K562 (cell line): ENCODE measurements at regions not wholly inside any gene's neighbourhood (a gene's known extent, or its start where the extent isn't known, plus 50 kb on each side); places are given as distances from the start of the nearest gene placed in this dataset.

Experiments used
- ATAC-seq: fragments of 200-7000 bp; cut with Tn5 transposase; 3 replicates; pipeline ENCODE4 v1.9.1; 2020; ENCODE audit warnings: moderate library complexity
- BruUV-seq: library from RNA; stranded (reverse); fragments of 400-500 nt; replicated peaks from 2 replicates; lab custom pipeline; 2021; lab: Mats Ljungman, UMichigan
- CTCF ChIA-PET: fragments of 300-600 bp; formaldehyde crosslinking; extraction: SDS; loops from one replicate; lab custom pipeline; 2021; ENCODE audit warnings: low intra/inter-chr PET ratio; lab: Yijun Ruan, JAX
- POLR2A ChIA-PET: fragments of 300-600, 350-650 bp; sonication (Branson Sonifier 250); formaldehyde crosslinking; extraction: SDS; loops from one replicate; lab custom pipeline; 2021; ENCODE audit warnings: antibody characterized with exemption, inconsistent platforms; lab: Yijun Ruan, JAX
- DNase-seq, 4 experiments: peaks; one replicate each; pipeline versions ENCODE4 v3.0.0 to v3.0.0-alpha.2; 2011 to 2018; ENCODE audit warnings: low spot score in 3 of 4, mixed read lengths in 3 of 4; ENCODE audit errors: extremely low read depth in 1 of 4
- FAIRE-seq: peaks from 2 replicates; lab custom pipeline; 2011; peaks lifted over from hg19 to GRCh38; lab: Jason Lieb, UNC
- H2AFZ ChIP-seq: 2 replicates; pipeline ENCODE4 v1.6.0; 2011; ENCODE audit warnings: low read depth, low read length, control low read depth, inconsistent platforms
- H3K27ac ChIP-seq: fragments of 200-600 bp; 3 replicates; pipeline ENCODE4 v1.8.0; 2011; ENCODE audit warnings: low read depth, mild to moderate bottlenecking, control low read depth, inconsistent platforms, low read length, moderate library complexity, mixed read lengths; ENCODE audit errors: extremely low read depth
- H3K27me3 ChIP-seq, 2 experiments: fragments of 300-600 bp in 1 of 2; 2 replicates in 1 of 2; 3 replicates in 1 of 2; pipeline versions ENCODE4 v1.6.0 to v1.8.0; 2011; ENCODE audit warnings: inconsistent platforms in 2 of 2, low read length in 2 of 2, mild to moderate bottlenecking in 1 of 2, mixed read lengths in 1 of 2, moderate library complexity in 1 of 2; ENCODE audit not compliant: control insufficient read depth in 2 of 2, insufficient read depth in 2 of 2
- H3K36me3 ChIP-seq: fragments of 300-600 bp; 3 replicates; pipeline ENCODE4 v1.8.0; 2011; ENCODE audit warnings: mild to moderate bottlenecking, low read length, inconsistent platforms; ENCODE audit not compliant: control insufficient read depth, insufficient read depth
- H3K4me1 ChIP-seq, 2 experiments: fragments of 200-600 bp in 1 of 2; replicated peaks in 1 of 2; 2 replicates in 1 of 2; 3 replicates in 1 of 2; pipeline versions ENCODE4 v1.5.1 to v1.8.0; 2011; ENCODE audit warnings: inconsistent platforms in 2 of 2, low read length in 2 of 2, mild to moderate bottlenecking in 1 of 2, mixed read lengths in 1 of 2, moderate library complexity in 1 of 2; ENCODE audit not compliant: control insufficient read depth in 2 of 2, insufficient read depth in 2 of 2
- H3K4me2 ChIP-seq: 2 replicates; pipeline ENCODE4 v1.6.1; 2011; ENCODE audit warnings: low read length, control low read depth, inconsistent platforms, mixed read lengths; ENCODE audit not compliant: insufficient read depth
- H3K4me3 ChIP-seq: fragments of 200-600 bp; sonication (generic), shearing (Covaris generic); 2 replicates; pipeline ENCODE4 v1.5.1; 2016; ENCODE audit warnings: control low read depth, inconsistent platforms
- H3K79me2 ChIP-seq: fragments of 200-600 bp; 3 replicates; pipeline ENCODE4 v1.8.0; 2011; ENCODE audit warnings: low read length, inconsistent platforms; ENCODE audit not compliant: control insufficient read depth, insufficient read depth
- H3K9ac ChIP-seq, 2 experiments: 2 replicates each; pipeline versions ENCODE4 v1.6.0 to v1.6.1; 2011; ENCODE audit warnings: low read depth in 2 of 2, low read length in 2 of 2, control low read depth in 1 of 2, inconsistent platforms in 1 of 2, mild to moderate bottlenecking in 1 of 2, mixed read lengths in 1 of 2; ENCODE audit not compliant: insufficient read depth in 1 of 2
- H3K9me1 ChIP-seq: one replicate; pipeline ENCODE4 v1.6.0; 2011; ENCODE audit warnings: inconsistent platforms, mild to moderate bottlenecking, low read length, moderate library complexity; ENCODE audit not compliant: control insufficient read depth, insufficient read depth
- H3K9me3 ChIP-seq: replicated peaks from 2 replicates; pipeline ENCODE4 v1.5.1; 2011; ENCODE audit warnings: low read depth, low read length, inconsistent platforms; ENCODE audit not compliant: control insufficient read depth, insufficient read depth
- H4K20me1 ChIP-seq: replicated peaks from 2 replicates; pipeline ENCODE4 v1.6.1; 2011; ENCODE audit warnings: low read length, inconsistent platforms, mixed read lengths; ENCODE audit not compliant: control insufficient read depth, insufficient read depth
- HDAC6 ChIP-seq: IDR thresholded peaks from 2 replicates; pipeline ENCODE4 v1.6.1; 2012; ENCODE audit warnings: low read depth, mild to moderate bottlenecking, control low read depth, inconsistent platforms, low read length, moderate library complexity
- HNRNPK ChIP-seq: fragments of 200-400 bp; formaldehyde crosslinking; IDR thresholded peaks from one replicate; pipeline ENCODE4 v1.6.1; 2018; ENCODE audit warnings: mild to moderate bottlenecking, low read depth, low read length; ENCODE audit not compliant: poor library complexity, severe bottlenecking
- PHF21A ChIP-seq: fragments of 450-650 bp; IDR thresholded peaks from 2 replicates; pipeline ENCODE4 v1.6.1; 2017; ENCODE audit warnings: low read depth, borderline replicate concordance
- PHTF2 ChIP-seq: fragments of 250-450 bp; sonication (Bioruptor Pico); IDR thresholded peaks from 2 replicates; pipeline ENCODE4 v1.5.0; 2021; ENCODE audit warnings: mild to moderate bottlenecking
- SLC30A9 ChIP-seq: fragments of 250-450 bp; sonication (Bioruptor Pico); IDR thresholded peaks from 2 replicates; pipeline ENCODE4 v1.8.0; 2022; ENCODE audit warnings: mild to moderate bottlenecking, moderate library complexity
- ZEB2 ChIP-seq: fragments of 450-650 bp; IDR thresholded peaks from 2 replicates; pipeline ENCODE4 v1.6.1; 2016
- ZNF124 ChIP-seq: sonication (generic); formaldehyde crosslinking; IDR thresholded peaks from 2 replicates; pipeline ENCODE4 v1.8.1; 2022; ENCODE audit warnings: missing genetic modification reagents
- ZNF140 ChIP-seq: fragments of 250-450 bp; sonication (Bioruptor Pico); IDR thresholded peaks from 2 replicates; pipeline ENCODE4 v1.8.0; 2021; ENCODE audit warnings: moderate library complexity, mild to moderate bottlenecking, inconsistent platforms
- ZNF316 ChIP-seq: fragments of 450-650 bp; IDR thresholded peaks from 2 replicates; pipeline ENCODE4 v1.6.1; 2016
- ZNF395 ChIP-seq: fragments of 200-800 bp; sonication (Bioruptor generic); IDR thresholded peaks from 2 replicates; pipeline ENCODE4 v1.6.1; 2017; ENCODE audit warnings: missing genetic modification characterization, missing compliant biosample characterization
- ZNF449 ChIP-seq: fragments of 250-450 bp; sonication (Bioruptor Pico); IDR thresholded peaks from 2 replicates; pipeline ENCODE4 v1.8.0; 2022; ENCODE audit warnings: moderate library complexity, mild to moderate bottlenecking, inconsistent platforms
- ZNF644 ChIP-seq: fragments of 200-800 bp; sonication (Bioruptor generic); IDR thresholded peaks from 2 replicates; pipeline ENCODE4 v1.6.1; 2016; ENCODE audit warnings: low read depth, missing genetic modification characterization, missing compliant biosample characterization
- WGBS: fragments of 100-300 bp; shearing (Covaris generic); methylation state at CpG from one replicate; pipeline ENCODE4 v1.1.6; 2016; ENCODE audit warnings: low coverage, mixed read lengths; ENCODE audit not compliant: insufficient coverage; ENCODE audit errors: missing lambda C conversion rate; 5-methylcytosine and 5-hydroxymethylcytosine counted together
- in situ Hi-C: fragments of 300-500 bp; cut with MboI; formaldehyde crosslinking; loops from 4 replicates; pipeline ENCODE4 v1.15.0; 2018; ENCODE audit warnings: inconsistent platforms, mixed read lengths
- intact Hi-C: fragments of 100-400 bp; cut with micrococcal nuclease; formaldehyde crosslinking; loops from 2 replicates; pipeline ENCODE4 v1.14.2; 2022

- no peak for TF ChIP-seq HNRNPK
- no peak for TF ChIP-seq ZEB2
- TF ChIP-seq ZNF140 (CRISPR knock-in tag): no peak
- no peak for TF ChIP-seq PHTF2 (CRISPR knock-in tag)
- TF ChIP-seq SLC30A9 (CRISPR knock-in tag): no peak
- no peak for TF ChIP-seq HDAC6
- no peak for TF ChIP-seq ZNF316
- TF ChIP-seq ZNF124 (CRISPR knock-in tag): no peak
- TF ChIP-seq ZNF449 (CRISPR knock-in tag): no peak
These were observed 180.0 kb upstream of the LNX1 start (continued) for GRCh38 chr4:53771326-53771725.

- no peaks in the 10 kb centered on the region for H4K20me1 ChIP-seq
- H3K9me3 ChIP-seq: no peaks in the 10 kb centered on the region
- no peaks in the 10 kb centered on the region for H3K79me2 ChIP-seq
- no peak overlapping the region for H3K4me2 ChIP-seq
- no peak for ATAC-seq
- CTCF ChIA-PET: interaction anchor here (0.6 kb wide), 1 partner anchor 24 kb away, joined by 3 read pairs; no protein-coding TSS in a partner anchor
- no peak overlapping the region for H3K4me3 ChIP-seq
- H3K27ac ChIP-seq: no peak overlapping the region
- no peak for TF ChIP-seq ZNF395 (CRISPR knock-in tag)
- TF ChIP-seq ZNF644 (tag): no peak
- no peak for TF ChIP-seq PHF21A
- H3K27me3 ChIP-seq: no peaks in the 10 kb centered on the region; a peak in 1 of 5 replicates
- FAIRE-seq: no peak
- in situ Hi-C loops: no loop called here
- no peaks in the 10 kb centered on the region for H3K4me1 ChIP-seq
- no peak for DNase-seq
- H3K9ac ChIP-seq: no peak overlapping the region
- intact Hi-C loops: no loop called here
- POLR2A ChIA-PET: no interaction called here
- no peaks in the 10 kb centered on the region for H3K36me3 ChIP-seq
- no peaks in the 10 kb centered on the region for H3K9me1 ChIP-seq
- 0% methylated on average over 2 of the region's 2 CpGs for WGBS
- BruUV-seq: no TSS peak
- no peak overlapping the region for H2AFZ ChIP-seq
These were observed 176.2 kb upstream of the LNX1 start for GRCh38 chr4:53767482-53767881.
